Epithelial cell of esophagus (primary cell): ENCODE measurements at regions not wholly inside any gene's neighbourhood (a gene's known extent, or its start where the extent isn't known, plus 50 kb on each side); places are given as distances from the start of the nearest gene placed in this dataset.

Source experiments
- DNase-seq: peaks from one replicate; pipeline ENCODE4 v3.0.0; 2010; ENCODE audit warnings: low read depth
- H3K4me3 ChIP-seq: 2 replicates; pipeline ENCODE4 v1.5.1; 2011; ENCODE audit warnings: mild to moderate bottlenecking, low read length, control low read depth
- CTCF ChIP-seq: IDR thresholded peaks from 2 replicates; pipeline ENCODE4 v1.5.1; 2011; ENCODE audit warnings: low read depth, mild to moderate bottlenecking, low read length, control low read depth, inconsistent platforms; ENCODE audit not compliant: insufficient read depth; ENCODE audit errors: missing control alignments

DNA sequence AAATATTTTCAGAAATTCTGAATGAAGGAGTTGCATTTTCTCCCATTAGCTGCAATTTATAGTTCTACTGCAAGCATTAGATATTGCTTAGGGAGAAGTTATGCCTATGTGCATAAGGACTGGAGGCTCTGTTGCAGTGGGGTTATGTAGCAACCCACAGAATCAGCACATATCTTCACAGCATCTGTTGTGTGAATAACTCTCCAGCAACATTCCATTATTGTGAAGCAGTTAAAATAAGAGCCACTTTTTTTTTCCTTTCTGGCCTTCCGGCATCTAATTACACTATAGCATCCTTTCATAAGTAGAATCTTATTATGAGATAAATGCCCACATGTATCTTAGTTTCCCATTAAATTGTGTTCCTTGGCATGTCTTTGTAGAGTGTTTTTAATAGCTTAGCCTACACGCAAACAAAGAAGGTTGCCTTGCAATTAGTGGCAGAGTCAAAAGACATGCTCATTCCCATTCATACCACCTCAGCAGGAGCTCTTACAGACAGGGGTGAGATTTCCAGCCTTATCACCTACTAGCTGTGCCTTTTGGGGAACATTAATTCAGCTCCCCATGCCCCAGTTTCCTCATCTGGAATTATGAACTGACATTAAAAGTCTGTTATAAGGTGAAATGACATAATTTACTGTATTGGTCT is 596.0 kb upstream of the GOT2 start:
- TF ChIP-seq CTCF, result no peak
- H3K4me3 ChIP-seq, result no peak overlapping the region
- DNase-seq, result no peak

- DNase-seq, result no peak
- H3K4me3 ChIP-seq, result no peak overlapping the region
These were observed 594.8 kb upstream of the GOT2 start for GRCh38 chr16:59328961-59329360.

DNA sequence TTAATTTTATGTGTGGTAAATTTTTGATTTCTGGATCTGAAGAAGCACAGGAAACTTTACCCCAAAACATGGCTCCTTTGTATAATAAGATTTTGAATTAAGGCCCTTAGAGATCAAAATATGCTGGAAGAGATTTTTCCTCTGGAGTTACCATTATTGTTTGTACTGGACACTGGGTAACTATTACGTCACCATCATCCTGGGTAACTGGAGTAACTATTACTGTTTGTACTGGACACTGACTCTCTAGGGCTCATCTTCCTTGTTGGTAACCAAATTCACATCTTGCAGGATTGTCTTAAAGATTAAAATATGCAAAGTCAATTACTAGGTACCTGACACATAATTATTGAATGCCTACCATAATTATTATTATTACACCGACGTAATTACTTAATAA is 593.8 kb upstream of the GOT2 start:
- DNase-seq, result no peak
- TF ChIP-seq CTCF, result no peak
- H3K4me3 ChIP-seq, result no peak overlapping the region

More at GRCh38 chr16:59328961-59329360, 594.8 kb upstream of the GOT2 start:
- no peak for TF ChIP-seq CTCF

GRCh38 chr16:59326955-59327354 is 592.8 kb upstream of the GOT2 start:
- DNase-seq, result no peak
- no peak for TF ChIP-seq CTCF
- H3K4me3 ChIP-seq, result no peak overlapping the region

- peak; percentile 25 for DNase-seq
- TF ChIP-seq CTCF, result no peak
- no peak overlapping the region for H3K4me3 ChIP-seq
These were observed 590.3 kb upstream of the GOT2 start for GRCh38 chr16:59324462-59324861.

GRCh38 chr16:59320657-59321056 is 586.5 kb upstream of the GOT2 start:
- no peak for TF ChIP-seq CTCF
- DNase-seq, result no peak
- H3K4me3 ChIP-seq, result no peak overlapping the region

DNA sequence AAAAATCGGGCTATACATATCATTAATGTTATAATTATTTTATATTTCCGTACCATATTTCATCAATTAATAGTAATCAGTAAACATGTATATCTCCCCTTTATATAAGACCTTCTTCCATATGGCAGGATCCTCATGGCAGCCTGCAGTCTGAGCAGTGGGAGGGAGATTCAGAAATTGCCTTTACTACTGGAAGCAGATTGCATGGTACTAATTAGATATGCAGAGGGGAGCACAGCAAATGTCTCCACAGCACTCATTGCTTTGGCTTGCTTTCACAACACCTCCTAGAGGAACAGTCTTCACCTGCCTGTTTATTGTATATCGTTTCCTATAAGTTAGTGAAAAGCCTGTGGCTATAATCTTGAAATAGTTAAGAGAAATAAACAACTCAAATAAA is 585.8 kb upstream of the GOT2 start:
- DNase-seq, result no peak
- no peak for TF ChIP-seq CTCF
- H3K4me3 ChIP-seq, result no peak overlapping the region
